ENCODE measurements at regions not wholly inside any gene's neighbourhood (a gene's known extent, or its start where the extent isn't known, plus 50 kb on each side); places are given as distances from the start of the nearest gene placed in this dataset.

DNA sequence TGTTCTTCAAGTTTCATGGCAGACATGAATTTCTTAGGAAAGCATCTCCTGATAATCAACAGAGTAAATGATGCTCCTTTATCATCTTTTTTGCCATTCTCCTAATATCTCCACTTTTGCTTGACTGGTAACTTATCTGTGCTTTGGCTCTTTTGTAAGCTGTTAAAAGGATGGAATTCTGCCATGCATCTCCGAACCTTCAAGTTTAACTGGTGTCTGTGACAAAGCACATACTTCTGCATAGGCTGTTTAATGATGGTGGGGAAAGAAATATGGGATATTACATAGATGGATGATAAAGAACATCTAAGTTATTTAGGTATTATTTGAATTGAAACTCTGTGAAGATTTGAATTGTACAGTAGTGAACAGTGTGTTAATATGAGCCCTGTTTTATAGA is 866.9 kb upstream of the SLITRK1 start:
- TF ChIP-seq, protein P1, sequence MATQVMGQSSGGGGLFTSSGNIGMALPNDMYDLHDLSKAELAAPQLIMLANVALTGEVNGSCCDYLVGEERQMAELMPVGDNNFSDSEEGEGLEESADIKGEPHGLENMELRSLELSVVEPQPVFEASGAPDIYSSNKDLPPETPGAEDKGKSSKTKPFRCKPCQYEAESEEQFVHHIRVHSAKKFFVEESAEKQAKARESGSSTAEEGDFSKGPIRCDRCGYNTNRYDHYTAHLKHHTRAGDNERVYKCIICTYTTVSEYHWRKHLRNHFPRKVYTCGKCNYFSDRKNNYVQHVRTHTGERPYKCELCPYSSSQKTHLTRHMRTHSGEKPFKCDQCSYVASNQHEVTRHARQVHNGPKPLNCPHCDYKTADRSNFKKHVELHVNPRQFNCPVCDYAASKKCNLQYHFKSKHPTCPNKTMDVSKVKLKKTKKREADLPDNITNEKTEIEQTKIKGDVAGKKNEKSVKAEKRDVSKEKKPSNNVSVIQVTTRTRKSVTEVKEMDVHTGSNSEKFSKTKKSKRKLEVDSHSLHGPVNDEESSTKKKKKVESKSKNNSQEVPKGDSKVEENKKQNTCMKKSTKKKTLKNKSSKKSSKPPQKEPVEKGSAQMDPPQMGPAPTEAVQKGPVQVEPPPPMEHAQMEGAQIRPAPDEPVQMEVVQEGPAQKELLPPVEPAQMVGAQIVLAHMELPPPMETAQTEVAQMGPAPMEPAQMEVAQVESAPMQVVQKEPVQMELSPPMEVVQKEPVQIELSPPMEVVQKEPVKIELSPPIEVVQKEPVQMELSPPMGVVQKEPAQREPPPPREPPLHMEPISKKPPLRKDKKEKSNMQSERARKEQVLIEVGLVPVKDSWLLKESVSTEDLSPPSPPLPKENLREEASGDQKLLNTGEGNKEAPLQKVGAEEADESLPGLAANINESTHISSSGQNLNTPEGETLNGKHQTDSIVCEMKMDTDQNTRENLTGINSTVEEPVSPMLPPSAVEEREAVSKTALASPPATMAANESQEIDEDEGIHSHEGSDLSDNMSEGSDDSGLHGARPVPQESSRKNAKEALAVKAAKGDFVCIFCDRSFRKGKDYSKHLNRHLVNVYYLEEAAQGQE (IDR thresholded peaks at IDR 0.05; ENCODE audit: insufficient replicate concordance, low read depth): no peak
- TF ChIP-seq SPI1 (IDR thresholded peaks at IDR 0.05; ENCODE audit: borderline replicate concordance, low read depth) (no peak), GABPA (IDR thresholded peaks at IDR 0.05; ENCODE audit: low read depth) (no peak), POLR2AphosphoS5 (IDR thresholded peaks at IDR 0.05; ENCODE audit: low read depth) (no peak), CTCF (IDR thresholded peaks at IDR 0.05; ENCODE audit: insufficient read depth, low read length) (no peak)
- H3K27me3 ChIP-seq (ENCODE audit: insufficient read depth, poor library complexity, severe bottlenecking): no peaks in the 10 kb centered on the region
- DNase-seq (ENCODE audit: low read depth in 1 of 2, low spot score in 1 of 2): no peak
- H3K27ac ChIP-seq (replicated peaks): no peak overlapping the region
- H3K4me3 ChIP-seq (replicated peaks; ENCODE audit: insufficient read depth, low read length): no peak overlapping the region

DNA sequence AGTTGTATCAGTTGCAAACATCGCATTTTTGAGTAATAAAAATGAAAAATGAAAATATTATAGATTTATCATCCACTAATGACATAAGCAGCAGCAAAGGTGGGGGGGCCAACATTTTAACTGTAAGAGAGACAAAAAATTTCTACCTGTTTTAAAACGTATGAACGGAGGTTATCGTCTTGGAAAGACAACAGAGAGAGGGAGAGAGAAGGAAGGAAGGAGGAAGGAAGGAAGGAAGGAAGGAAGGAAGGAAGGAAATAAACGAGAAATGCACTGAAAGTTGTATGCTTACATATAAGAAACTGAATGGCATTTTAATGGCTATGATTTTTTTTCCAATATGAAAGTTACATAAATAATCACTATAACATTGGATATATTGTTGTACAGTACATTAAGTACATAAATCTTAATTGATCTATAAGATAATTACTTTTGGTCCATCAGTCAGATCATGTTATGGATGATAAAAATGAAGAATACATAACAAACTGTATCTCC is 862.8 kb upstream of the SLITRK1 start:
- no peak for TF ChIP-seq CTCF (IDR thresholded peaks at IDR 0.05; ENCODE audit: insufficient read depth, low read length)
- TF ChIP-seq, protein P1 (IDR thresholded peaks at IDR 0.05; ENCODE audit: insufficient replicate concordance, low read depth): no peak
- TF ChIP-seq GABPA (IDR thresholded peaks at IDR 0.05; ENCODE audit: low read depth): no peak
- no peak for TF ChIP-seq POLR2AphosphoS5 (IDR thresholded peaks at IDR 0.05; ENCODE audit: low read depth)
- no peak for TF ChIP-seq SPI1 (IDR thresholded peaks at IDR 0.05; ENCODE audit: borderline replicate concordance, low read depth)
- Histone ChIP-seq H3K27ac (replicated peaks) (no peak overlapping the region), H3K4me3 (replicated peaks; ENCODE audit: insufficient read depth, low read length) (no peak overlapping the region), H3K27me3 (ENCODE audit: insufficient read depth, poor library complexity, severe bottlenecking) (no peaks in the 10 kb centered on the region)
- no peak for DNase-seq (ENCODE audit: low read depth in 1 of 2, low spot score in 1 of 2)

- Histone ChIP-seq H3K27ac (replicated peaks) (no peak overlapping the region), H3K27me3 (ENCODE audit: insufficient read depth, poor library complexity, severe bottlenecking) (no peaks in the 10 kb centered on the region), H3K4me3 (replicated peaks; ENCODE audit: insufficient read depth, low read length) (no peak overlapping the region)
- TF ChIP-seq, protein P1 (IDR thresholded peaks at IDR 0.05; ENCODE audit: insufficient replicate concordance, low read depth): no peak
- TF ChIP-seq GABPA (IDR thresholded peaks at IDR 0.05; ENCODE audit: low read depth) (no peak), SPI1 (IDR thresholded peaks at IDR 0.05; ENCODE audit: borderline replicate concordance, low read depth) (no peak), POLR2AphosphoS5 (IDR thresholded peaks at IDR 0.05; ENCODE audit: low read depth) (no peak), CTCF (IDR thresholded peaks at IDR 0.05; ENCODE audit: insufficient read depth, low read length) (no peak)
- no peak for DNase-seq (ENCODE audit: low read depth in 1 of 2, low spot score in 1 of 2)
These were observed 861.9 kb upstream of the SLITRK1 start for GRCh38 chr13:84744203-84744602.
